HCT116 (cell line): ENCODE measurements at regions not wholly inside any gene's neighbourhood (a gene's known extent, or its start where the extent isn't known, plus 50 kb on each side); places are given as distances from the start of the nearest gene placed in this dataset.

Experiments
- ATAC-seq: fragments of 200-7000 bp; cut with Tn5 transposase; 2 replicates; pipeline ENCODE4 v1.9.1; 2020; ENCODE audit warnings: mild to moderate bottlenecking, moderate library complexity
- BruUV-seq: library from RNA; stranded (reverse); fragments of 400-500 nt; replicated peaks from 2 replicates; lab custom pipeline; 2021; lab: Mats Ljungman, UMichigan
- CTCF ChIA-PET: fragments of 300-600 bp; sonication (Branson Sonifier 250); formaldehyde crosslinking; loops from one replicate; lab custom pipeline; 2021; ENCODE audit warnings: antibody characterized with exemption; lab: Charles Lee
- POLR2A ChIA-PET: fragments of 300-600, 350-600 bp; sonication (Branson Sonifier 250); formaldehyde crosslinking; loops from one replicate; lab custom pipeline; 2021; ENCODE audit warnings: antibody characterized with exemption; lab: Charles Lee
- RAD21 ChIA-PET, 2 experiments: fragments of 300-600 bp; sonication (Branson Sonifier 250); formaldehyde crosslinking; loops; one replicate each; lab custom pipeline; 2023; ENCODE audit warnings: low total read pairs in 2 of 2; ENCODE audit not compliant: uncharacterized antibody in 2 of 2, unreplicated experiment in 2 of 2, low non-redundant PET in 1 of 2; lab: Charles Lee
- DNase-seq: peaks from one replicate; pipeline ENCODE4 v3.0.0-alpha.2; 2010; ENCODE audit warnings: low read depth, low spot score
- H2AFZ ChIP-seq: fragments of 200-600 bp; shearing (Covaris generic), sonication (generic); 2 replicates; pipeline ENCODE4 v1.6.1; 2017; ENCODE audit warnings: low read depth, mixed run types, mixed read lengths, antibody characterized with exemption, low read length; ENCODE audit not compliant: poor library complexity, severe bottlenecking
- H3K27ac ChIP-seq: 2 replicates; pipeline ENCODE4 v1.5.1; 2012; ENCODE audit warnings: low read depth, low read length
- H3K27me3 ChIP-seq: fragments of 200-600 bp; sonication (generic); 2 replicates; pipeline ENCODE4 v1.6.1; 2016; ENCODE audit warnings: mixed run types, low read length, mixed read lengths; ENCODE audit not compliant: insufficient read depth
- H3K36me3 ChIP-seq, 2 experiments: fragments of 200-500 bp in 1 of 2; fragments of 200-600 bp in 1 of 2; sonication (Bioruptor generic) in 1 of 2; sonication (generic) in 1 of 2; 2 replicates each; pipeline versions ENCODE4 v1.5.1 to v1.6.1; 2014 to 2016; ENCODE audit warnings: low read length in 2 of 2, inconsistent platforms in 1 of 2, mixed read lengths in 1 of 2, mixed run types in 1 of 2; ENCODE audit not compliant: insufficient read depth in 2 of 2, control insufficient read depth in 1 of 2
- H3K4me1 ChIP-seq, 2 experiments: fragments of 200-600 bp in 1 of 2; sonication (generic) in 1 of 2; 2 replicates each; pipeline versions ENCODE4 v1.5.1 to v1.6.1; 2012 to 2017; ENCODE audit warnings: low read length in 2 of 2, inconsistent platforms in 1 of 2, mild to moderate bottlenecking in 1 of 2, mixed read lengths in 1 of 2, mixed run types in 1 of 2, moderate library complexity in 1 of 2; ENCODE audit not compliant: insufficient read depth in 2 of 2, control insufficient read depth in 1 of 2
- H3K4me2 ChIP-seq: fragments of 200-600 bp; sonication (generic); 2 replicates; pipeline ENCODE4 v1.6.1; 2017; ENCODE audit warnings: mixed run types, low read length, mixed read lengths
- H3K4me3 ChIP-seq, 2 experiments: fragments of 200-600 bp in 1 of 2; sonication (generic) in 1 of 2; replicated peaks in 1 of 2; 2 replicates each; pipeline ENCODE4 v1.5.1; 2011 to 2016; ENCODE audit warnings: low read length in 2 of 2, control low read depth in 1 of 2, low read depth in 1 of 2, mild to moderate bottlenecking in 1 of 2, mixed read lengths in 1 of 2, mixed run types in 1 of 2
- H3K79me2 ChIP-seq: fragments of 200-600 bp; sonication (generic); 2 replicates; pipeline ENCODE4 v1.6.1; 2017; ENCODE audit warnings: mild to moderate bottlenecking, mixed run types, low read length, moderate library complexity, mixed read lengths; ENCODE audit not compliant: insufficient read depth
- H3K9ac ChIP-seq: fragments of 200-600 bp; sonication (generic); 2 replicates; pipeline ENCODE4 v1.6.1; 2016; ENCODE audit warnings: low read length, mixed read lengths
- H3K9me2 ChIP-seq: fragments of 200-600 bp; sonication (generic), shearing (Covaris generic); 2 replicates; pipeline ENCODE4 v1.6.1; 2017; ENCODE audit warnings: mixed run types, mild to moderate bottlenecking, moderate library complexity; ENCODE audit not compliant: insufficient read depth
- H3K9me3 ChIP-seq, 2 experiments: fragments of 200-500 bp in 1 of 2; fragments of 200-600 bp in 1 of 2; sonication (Bioruptor generic) in 1 of 2; sonication (generic) in 1 of 2; 2 replicates each; pipeline ENCODE4 v1.6.1; 2014 to 2017; ENCODE audit warnings: low read length in 2 of 2, mixed read lengths in 2 of 2, inconsistent platforms in 1 of 2, low read depth in 1 of 2, mild to moderate bottlenecking in 1 of 2, mixed run types in 1 of 2, moderate library complexity in 1 of 2; ENCODE audit not compliant: control insufficient read depth in 1 of 2, insufficient read depth in 1 of 2
- H4K20me1 ChIP-seq: fragments of 200-600 bp; sonication (generic), shearing (Covaris generic); 2 replicates; pipeline ENCODE4 v1.6.1; 2017; ENCODE audit warnings: mixed run types, mild to moderate bottlenecking, moderate library complexity; ENCODE audit not compliant: insufficient read depth
- CEBPB ChIP-seq: IDR thresholded peaks from 2 replicates; pipeline ENCODE4 v1.6.1; 2012; ENCODE audit warnings: low read depth
- EGR1 ChIP-seq: IDR thresholded peaks from 2 replicates; pipeline ENCODE4 v1.6.1; 2012; ENCODE audit warnings: low read depth
- ELF1 ChIP-seq: IDR thresholded peaks from 2 replicates; pipeline ENCODE4 v1.6.1; 2012; ENCODE audit warnings: low read depth, borderline replicate concordance
- FOSL1 ChIP-seq: IDR thresholded peaks from 2 replicates; pipeline ENCODE4 v1.6.1; 2012; ENCODE audit warnings: low read depth
- JUND ChIP-seq: IDR thresholded peaks from 2 replicates; pipeline ENCODE4 v1.6.1; 2012
- POLR2A ChIP-seq: IDR thresholded peaks from 2 replicates; pipeline ENCODE4 v1.7.0; 2011; ENCODE audit warnings: borderline replicate concordance; ENCODE audit not compliant: insufficient read depth, insufficient read length; ENCODE audit errors: extremely low read depth
- POLR2AphosphoS5 ChIP-seq: IDR thresholded peaks from 2 replicates; pipeline ENCODE4 v1.6.1; 2011; ENCODE audit warnings: mild to moderate bottlenecking, low read depth, low read length, moderate library complexity
- SP1 ChIP-seq: IDR thresholded peaks from 2 replicates; pipeline ENCODE4 v1.6.1; 2012; ENCODE audit warnings: low read depth
- TCF7L2 ChIP-seq: IDR thresholded peaks from 2 replicates; pipeline ENCODE4 v1.7.0; 2011; ENCODE audit warnings: borderline replicate concordance, inconsistent platforms; ENCODE audit not compliant: insufficient read depth, insufficient read length; ENCODE audit errors: extremely low read depth
- YY1 ChIP-seq: IDR thresholded peaks from 2 replicates; pipeline ENCODE4 v1.6.1; 2011; ENCODE audit warnings: low read length, low read depth, moderate library complexity, mild to moderate bottlenecking; ENCODE audit not compliant: insufficient replicate concordance; ENCODE audit errors: extremely low read depth
- ZBTB33 ChIP-seq: IDR thresholded peaks from 2 replicates; pipeline ENCODE4 v1.6.1; 2011; ENCODE audit warnings: mild to moderate bottlenecking, low read length, moderate library complexity; ENCODE audit not compliant: insufficient replicate concordance; ENCODE audit errors: extremely low read depth
- ZNF274 ChIP-seq: fragments of 200-500 bp; sonication (Bioruptor generic); IDR thresholded peaks from 2 replicates; pipeline ENCODE4 v1.6.1; 2014; ENCODE audit warnings: mild to moderate bottlenecking, low read depth, low read length, inconsistent platforms
- intact Hi-C: fragments of 100-400 bp; cut with micrococcal nuclease; formaldehyde crosslinking; loops from 2 replicates; pipeline ENCODE4 v1.10.0; 2022
- TF ChIP-seq, protein P1 (sequence below): IDR thresholded peaks from 2 replicates; pipeline ENCODE4 v1.6.1; 2012; ENCODE audit warnings: low read depth
- TF ChIP-seq, protein P2 (sequence below): IDR thresholded peaks from 2 replicates; pipeline ENCODE4 v1.6.1; 2012
- TF ChIP-seq, protein P3 (sequence below), 3 experiments: fragments of 200-600 bp in 1 of 3; sonication (generic) in 1 of 3; IDR thresholded peaks in 2 of 3; conservative IDR thresholded peaks in 1 of 3; 2 replicates each; pipeline ENCODE4 v1.5.1; 2012 to 2017; ENCODE audit warnings: low read depth in 2 of 3, low read length in 2 of 3, antibody characterized with exemption in 1 of 3, borderline replicate concordance in 1 of 3, control low read depth in 1 of 3, mild to moderate bottlenecking in 1 of 3, mixed read lengths in 1 of 3, mixed run types in 1 of 3, moderate library complexity in 1 of 3; ENCODE audit not compliant: insufficient read depth in 1 of 3
- TF ChIP-seq, protein P4 (sequence below): IDR thresholded peaks from 2 replicates; pipeline ENCODE4 v1.6.1; 2012

- Histone ChIP-seq H3K36me3 (no peaks in the 10 kb centered on the region), H3K4me3 (no peak overlapping the region), H3K79me2 (no peaks in the 10 kb centered on the region), H3K9ac (no peak overlapping the region), H2AFZ (no peak overlapping the region), H3K9me2 (no peaks in the 10 kb centered on the region), H3K4me1 (no peaks in the 10 kb centered on the region), H4K20me1 (no peaks in the 10 kb centered on the region), H3K9me3 (no peaks in the 10 kb centered on the region), H3K27ac (no peak overlapping the region), H3K27me3 (no peaks in the 10 kb centered on the region), H3K4me2 (no peak overlapping the region)
- intact Hi-C loops: no loop called here
- DNase-seq (no peak), ATAC-seq (no peak)
- no TSS peak for BruUV-seq
- POLR2A ChIA-PET: no interaction called here
- CTCF ChIA-PET: no interaction called here
- TF ChIP-seq JUND (no peak), YY1 (no peak), SP1 (no peak), ZNF274 (no peak), ELF1 (no peak), TCF7L2 (no peak), POLR2AphosphoS5 (no peak), ZBTB33 (no peak), POLR2A (no peak), CEBPB (no peak), EGR1 (no peak), FOSL1 (no peak)
- TF ChIP-seq, protein P1, sequence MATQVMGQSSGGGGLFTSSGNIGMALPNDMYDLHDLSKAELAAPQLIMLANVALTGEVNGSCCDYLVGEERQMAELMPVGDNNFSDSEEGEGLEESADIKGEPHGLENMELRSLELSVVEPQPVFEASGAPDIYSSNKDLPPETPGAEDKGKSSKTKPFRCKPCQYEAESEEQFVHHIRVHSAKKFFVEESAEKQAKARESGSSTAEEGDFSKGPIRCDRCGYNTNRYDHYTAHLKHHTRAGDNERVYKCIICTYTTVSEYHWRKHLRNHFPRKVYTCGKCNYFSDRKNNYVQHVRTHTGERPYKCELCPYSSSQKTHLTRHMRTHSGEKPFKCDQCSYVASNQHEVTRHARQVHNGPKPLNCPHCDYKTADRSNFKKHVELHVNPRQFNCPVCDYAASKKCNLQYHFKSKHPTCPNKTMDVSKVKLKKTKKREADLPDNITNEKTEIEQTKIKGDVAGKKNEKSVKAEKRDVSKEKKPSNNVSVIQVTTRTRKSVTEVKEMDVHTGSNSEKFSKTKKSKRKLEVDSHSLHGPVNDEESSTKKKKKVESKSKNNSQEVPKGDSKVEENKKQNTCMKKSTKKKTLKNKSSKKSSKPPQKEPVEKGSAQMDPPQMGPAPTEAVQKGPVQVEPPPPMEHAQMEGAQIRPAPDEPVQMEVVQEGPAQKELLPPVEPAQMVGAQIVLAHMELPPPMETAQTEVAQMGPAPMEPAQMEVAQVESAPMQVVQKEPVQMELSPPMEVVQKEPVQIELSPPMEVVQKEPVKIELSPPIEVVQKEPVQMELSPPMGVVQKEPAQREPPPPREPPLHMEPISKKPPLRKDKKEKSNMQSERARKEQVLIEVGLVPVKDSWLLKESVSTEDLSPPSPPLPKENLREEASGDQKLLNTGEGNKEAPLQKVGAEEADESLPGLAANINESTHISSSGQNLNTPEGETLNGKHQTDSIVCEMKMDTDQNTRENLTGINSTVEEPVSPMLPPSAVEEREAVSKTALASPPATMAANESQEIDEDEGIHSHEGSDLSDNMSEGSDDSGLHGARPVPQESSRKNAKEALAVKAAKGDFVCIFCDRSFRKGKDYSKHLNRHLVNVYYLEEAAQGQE: no peak
- TF ChIP-seq, protein P2, sequence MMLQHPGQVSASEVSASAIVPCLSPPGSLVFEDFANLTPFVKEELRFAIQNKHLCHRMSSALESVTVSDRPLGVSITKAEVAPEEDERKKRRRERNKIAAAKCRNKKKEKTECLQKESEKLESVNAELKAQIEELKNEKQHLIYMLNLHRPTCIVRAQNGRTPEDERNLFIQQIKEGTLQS: no peak
- TF ChIP-seq, protein P3, sequence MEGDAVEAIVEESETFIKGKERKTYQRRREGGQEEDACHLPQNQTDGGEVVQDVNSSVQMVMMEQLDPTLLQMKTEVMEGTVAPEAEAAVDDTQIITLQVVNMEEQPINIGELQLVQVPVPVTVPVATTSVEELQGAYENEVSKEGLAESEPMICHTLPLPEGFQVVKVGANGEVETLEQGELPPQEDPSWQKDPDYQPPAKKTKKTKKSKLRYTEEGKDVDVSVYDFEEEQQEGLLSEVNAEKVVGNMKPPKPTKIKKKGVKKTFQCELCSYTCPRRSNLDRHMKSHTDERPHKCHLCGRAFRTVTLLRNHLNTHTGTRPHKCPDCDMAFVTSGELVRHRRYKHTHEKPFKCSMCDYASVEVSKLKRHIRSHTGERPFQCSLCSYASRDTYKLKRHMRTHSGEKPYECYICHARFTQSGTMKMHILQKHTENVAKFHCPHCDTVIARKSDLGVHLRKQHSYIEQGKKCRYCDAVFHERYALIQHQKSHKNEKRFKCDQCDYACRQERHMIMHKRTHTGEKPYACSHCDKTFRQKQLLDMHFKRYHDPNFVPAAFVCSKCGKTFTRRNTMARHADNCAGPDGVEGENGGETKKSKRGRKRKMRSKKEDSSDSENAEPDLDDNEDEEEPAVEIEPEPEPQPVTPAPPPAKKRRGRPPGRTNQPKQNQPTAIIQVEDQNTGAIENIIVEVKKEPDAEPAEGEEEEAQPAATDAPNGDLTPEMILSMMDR (IDR thresholded peaks at IDR 0.05 in 2 of 3, conservative IDR thresholded peaks at IDR 0.05 in 1 of 3; ENCODE audit: borderline replicate concordance in 1 of 3, insufficient read depth in 1 of 3, low read depth in 2 of 3, low read length in 2 of 3): no peak
- TF ChIP-seq, protein P4, sequence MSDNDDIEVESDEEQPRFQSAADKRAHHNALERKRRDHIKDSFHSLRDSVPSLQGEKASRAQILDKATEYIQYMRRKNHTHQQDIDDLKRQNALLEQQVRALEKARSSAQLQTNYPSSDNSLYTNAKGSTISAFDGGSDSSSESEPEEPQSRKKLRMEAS: no peak
- RAD21 ChIA-PET: no interaction called here
These were observed 278.7 kb upstream of the ISL1 start for GRCh38 chr5:51104556-51104955.
